Body of pancreas (tissue), 4 donors: ENCODE measurements at regions not wholly inside any gene's neighbourhood (a gene's known extent, or its start where the extent isn't known, plus 50 kb on each side); places are given as distances from the start of the nearest gene placed in this dataset.

Experiments
- CTCF ChIP-seq, 7 experiments: fragments of 450-650 bp in 4 of 7; fragments of 200-600 bp in 3 of 7; sonication (generic) in 3 of 7; IDR thresholded peaks; one replicate each; pipeline ENCODE4 v1.5.1; 2016 to 2019; ENCODE audit warnings: antibody characterized with exemption in 7 of 7
- POLR2A ChIP-seq, 3 donors: fragments of 450-650 bp; IDR thresholded peaks; one replicate each; pipeline ENCODE4 v1.6.1; 2016; ENCODE audit warnings: antibody characterized with exemption in 3 of 3, mild to moderate bottlenecking in 2 of 3

GRCh38 chr2:49241501-49241900 lies 87.2 kb upstream of the FSHR start:
- TF ChIP-seq CTCF (IDR thresholded peaks at IDR 0.05): no peak
- TF ChIP-seq POLR2A (IDR thresholded peaks at IDR 0.05): no peak
